Stimulated activated CD4-positive, alpha-beta T cell treated with anti-CD3 and anti-CD28 coated beads, TNF-alpha, amount 100 ng/mL, for 4 hours (primary cell): ENCODE measurements at regions not wholly inside any gene's neighbourhood (a gene's known extent, or its start where the extent isn't known, plus 50 kb on each side); places are given as distances from the start of the nearest gene placed in this dataset.

Experiments used
- DNase-seq, 3 experiments: peaks; one replicate each; pipeline ENCODE4 v3.0.0-alpha.2; 2020; ENCODE audit warnings: low read depth in 3 of 3

DNA sequence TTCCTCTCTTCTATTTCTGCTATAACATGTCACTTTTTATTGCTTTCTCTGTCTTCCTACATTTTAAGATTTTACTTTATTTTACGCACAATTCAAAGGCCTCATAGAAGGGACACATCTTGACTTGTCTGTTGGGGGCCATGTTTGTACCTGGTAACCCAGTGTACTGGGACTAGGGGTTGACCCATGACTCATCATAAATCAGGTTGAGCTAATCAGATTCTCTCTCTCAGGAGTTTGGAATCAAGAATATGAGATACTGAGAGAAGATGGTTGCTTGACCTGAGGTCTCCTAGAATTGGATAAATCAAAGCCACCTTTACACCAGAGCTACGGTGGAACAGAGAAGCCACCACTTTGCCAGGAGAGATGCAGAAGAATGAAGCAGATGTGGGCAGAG is 153.0 kb downstream of the UXS1 start:
- DNase-seq, result no peak

DNA sequence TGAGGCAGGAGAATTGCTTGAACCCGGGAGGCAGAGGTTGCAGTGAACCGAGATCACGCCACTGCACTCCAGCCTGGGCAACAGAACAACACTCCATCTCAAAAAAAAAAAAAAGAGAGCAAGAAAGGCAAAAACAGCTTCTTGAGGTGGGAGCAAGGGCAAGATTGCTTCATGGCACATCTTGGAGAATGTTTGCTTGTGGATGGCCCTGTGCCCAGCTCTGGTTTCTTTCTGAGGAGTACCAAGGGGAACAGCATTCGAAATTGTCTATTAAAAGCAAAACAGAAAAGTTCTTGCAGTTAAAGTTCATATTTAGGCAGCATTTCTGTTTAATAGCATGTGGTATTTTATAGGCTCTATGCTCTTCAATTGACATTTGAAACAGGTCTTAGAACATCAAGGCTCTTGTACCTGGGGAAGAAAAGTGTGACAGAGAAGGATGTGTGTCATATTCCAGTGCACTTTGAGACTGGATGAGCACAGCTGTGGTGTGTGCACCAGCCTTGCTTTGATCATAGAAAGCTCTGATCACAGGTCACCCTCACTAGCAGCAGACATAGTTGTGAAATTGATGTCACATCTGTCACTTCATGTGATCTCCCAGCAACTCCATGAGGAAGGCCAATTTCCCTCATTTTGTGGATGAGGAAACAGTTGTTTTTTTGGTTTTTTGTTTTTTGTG is 154.3 kb downstream of the UXS1 start:
- no peak for DNase-seq

DNA sequence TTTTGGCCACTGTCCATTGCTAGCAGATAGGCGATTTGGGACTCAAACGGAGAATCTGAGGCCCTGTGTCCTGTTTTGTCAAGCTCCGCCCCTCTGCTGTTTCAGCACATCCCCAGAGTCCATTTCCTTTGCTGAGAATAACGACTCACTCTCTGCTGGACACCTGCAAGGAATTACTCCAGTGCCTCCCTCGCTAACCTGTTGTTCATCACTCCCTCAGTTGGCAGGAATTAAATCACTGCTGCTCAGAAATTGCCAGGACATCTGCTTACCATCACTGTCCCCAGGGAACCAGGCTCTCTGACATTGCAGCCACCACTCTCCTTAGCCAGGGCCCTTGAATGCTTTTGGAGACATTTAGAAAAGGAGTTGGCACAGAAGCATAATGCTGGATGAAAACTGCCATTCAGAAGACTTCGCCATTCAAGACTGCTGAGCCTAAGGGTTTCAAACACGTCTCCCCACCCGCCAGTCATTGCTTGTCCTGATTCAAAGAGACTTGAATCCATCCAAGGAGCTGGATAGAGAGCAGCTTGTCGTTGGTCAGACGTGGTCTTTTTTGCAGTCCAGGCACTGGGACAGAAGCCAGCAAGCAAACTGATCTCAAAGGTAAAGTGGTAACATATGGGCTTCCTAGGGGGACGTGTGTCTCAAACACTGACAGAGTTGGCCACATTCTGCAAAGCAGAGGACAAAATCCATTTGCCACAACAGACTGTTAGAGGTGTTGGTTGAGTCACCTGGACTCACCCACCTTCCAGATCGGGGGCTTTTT is 155.3 kb downstream of the UXS1 start:
- no peak for DNase-seq

DNA sequence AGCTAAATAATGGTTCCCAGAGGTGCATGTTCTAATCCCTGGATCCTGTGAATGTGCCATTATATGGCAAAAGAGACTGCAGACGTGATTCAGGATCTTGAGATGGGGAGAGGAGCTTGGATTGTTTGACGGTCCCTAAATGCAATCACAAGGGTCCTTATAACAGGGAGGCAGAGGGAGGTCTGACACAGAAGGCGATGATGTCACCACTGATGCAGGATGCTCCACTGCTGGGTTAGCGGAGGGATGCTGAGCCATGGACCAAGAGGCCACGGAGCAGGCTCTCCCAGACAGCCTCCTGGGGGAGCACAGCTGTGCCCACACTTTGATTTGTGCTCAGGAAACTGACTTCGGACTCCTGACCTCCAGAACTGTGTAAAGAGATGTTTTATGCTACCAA is 156.2 kb downstream of the UXS1 start:
- no peak for DNase-seq

DNA sequence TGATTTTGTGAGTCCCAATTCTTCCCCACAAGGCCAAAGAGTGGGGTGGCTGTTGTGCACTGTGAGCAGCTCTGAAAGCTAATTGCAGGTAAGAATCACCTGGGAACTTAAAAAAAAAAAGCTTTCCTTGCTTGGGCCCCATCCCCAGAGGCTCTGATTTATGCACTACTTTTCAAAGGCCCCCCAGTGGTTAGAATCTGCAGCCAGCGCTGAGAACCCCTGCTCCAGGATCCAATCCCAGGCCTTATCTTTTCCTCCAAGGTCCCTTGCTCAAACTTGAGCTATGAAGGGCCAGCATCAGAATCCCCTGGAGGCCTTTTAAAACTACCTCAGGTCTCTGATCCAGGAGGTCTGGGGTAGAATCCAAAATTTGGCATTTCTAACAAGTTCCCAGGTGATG is 156.8 kb downstream of the UXS1 start:
- DNase-seq, result no peak

DNA sequence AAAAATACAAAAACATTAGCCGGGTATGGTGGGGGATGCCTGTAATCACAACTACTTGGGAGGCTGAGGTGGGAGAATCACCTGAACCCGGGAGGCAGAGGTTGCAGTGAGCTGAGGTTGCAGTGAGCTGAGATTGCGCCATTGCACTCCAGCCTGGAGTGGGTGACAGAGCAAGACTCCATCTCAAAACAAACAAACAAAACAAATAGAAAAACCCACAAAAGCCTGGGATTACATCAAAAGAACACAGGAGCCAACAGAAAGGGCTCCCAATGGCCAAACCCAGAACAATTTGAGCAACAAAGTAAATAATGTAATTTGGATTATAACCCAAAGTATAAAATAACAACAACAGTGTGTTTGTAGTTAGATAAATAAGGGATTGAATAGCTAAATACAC is 159.8 kb downstream of the UXS1 start:
- no peak for DNase-seq

DNA sequence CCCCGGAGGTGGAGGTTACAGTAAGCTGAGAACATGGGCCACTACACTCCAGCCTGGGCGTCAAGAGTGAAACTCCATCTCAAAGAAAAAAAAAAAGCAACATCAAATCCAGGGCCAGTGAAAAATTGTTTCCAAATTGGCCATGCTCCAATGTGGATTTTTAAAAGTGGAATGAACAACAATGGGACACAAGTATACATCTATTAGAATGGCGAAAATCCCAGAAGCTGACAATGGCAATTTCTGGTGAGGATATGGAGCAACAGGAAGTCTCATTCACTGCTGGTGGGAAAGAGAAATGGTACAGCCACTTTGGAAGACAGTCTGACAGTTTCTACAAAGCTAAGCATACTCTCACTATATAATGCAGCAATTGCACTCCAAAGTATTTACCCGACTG is 161.4 kb downstream of the UXS1 start:
- DNase-seq, result no peak

DNA sequence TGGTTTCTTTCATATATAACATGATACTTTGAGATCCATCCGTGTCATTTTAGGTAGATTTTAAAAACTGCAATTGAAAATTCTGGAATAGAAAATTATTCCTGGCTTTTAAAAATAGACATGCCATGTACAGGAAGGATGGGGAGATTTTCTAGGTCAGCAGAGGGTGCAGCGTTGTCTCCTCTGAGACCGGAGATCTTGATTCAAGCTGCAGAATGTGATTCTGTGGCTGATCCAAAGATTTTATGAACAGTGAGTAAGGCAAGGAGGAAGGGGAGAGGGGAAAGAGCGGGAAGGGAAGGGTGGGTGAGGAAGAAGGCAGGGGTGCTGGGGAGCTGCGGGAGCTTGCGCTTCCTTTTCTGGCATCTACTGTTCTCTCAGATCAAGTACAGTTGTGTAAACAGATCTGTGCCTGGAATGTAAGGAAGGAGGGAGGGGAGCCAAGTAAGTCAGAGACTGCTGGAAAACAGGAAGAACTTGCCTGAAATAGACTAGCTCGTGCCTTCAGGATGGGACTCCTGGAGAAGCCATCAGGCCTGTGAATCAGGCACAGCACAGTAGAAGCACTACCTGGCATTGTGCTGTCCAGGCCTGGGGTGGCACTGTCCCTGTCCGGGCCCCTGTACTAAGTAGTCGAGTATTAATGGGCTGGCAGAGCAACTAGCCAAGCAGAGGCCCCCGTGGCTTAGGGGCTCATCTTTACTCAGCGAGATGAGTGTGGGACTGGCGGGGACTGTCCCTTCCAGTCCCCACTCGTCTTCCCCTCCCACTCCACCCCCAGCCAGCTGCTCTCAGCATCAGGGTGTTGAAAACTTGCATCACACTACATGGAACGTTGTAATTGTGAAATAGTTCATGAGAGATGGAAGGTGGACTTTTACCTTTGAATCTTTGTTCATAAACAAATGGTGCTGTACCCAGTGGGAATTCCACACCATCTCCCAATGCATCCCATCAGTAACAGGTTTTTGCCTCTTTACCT is 163.5 kb downstream of the UXS1 start:
- DNase-seq, result peak in 2 of 3 experiments; percentile 7

DNA sequence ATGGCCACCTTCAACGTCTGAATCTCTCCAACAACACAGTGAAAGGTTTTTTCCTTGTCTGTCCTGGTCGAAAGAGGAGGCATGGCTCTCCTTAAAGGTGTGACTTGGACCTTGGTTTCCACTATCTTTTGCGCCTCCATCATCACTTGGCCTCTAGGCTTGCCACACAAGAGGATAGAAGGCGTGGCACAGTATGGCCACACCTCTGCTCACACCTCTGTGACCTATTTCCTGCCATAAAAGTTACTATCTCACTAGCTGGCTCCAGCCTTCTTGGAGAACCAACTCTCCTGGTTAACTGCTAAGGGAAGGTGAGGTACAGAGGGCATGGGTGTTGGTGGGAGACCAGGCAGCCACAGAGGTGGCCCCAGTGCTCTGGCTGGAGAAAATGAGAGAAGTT is 165.9 kb downstream of the UXS1 start:
- DNase-seq, result no peak

DNA sequence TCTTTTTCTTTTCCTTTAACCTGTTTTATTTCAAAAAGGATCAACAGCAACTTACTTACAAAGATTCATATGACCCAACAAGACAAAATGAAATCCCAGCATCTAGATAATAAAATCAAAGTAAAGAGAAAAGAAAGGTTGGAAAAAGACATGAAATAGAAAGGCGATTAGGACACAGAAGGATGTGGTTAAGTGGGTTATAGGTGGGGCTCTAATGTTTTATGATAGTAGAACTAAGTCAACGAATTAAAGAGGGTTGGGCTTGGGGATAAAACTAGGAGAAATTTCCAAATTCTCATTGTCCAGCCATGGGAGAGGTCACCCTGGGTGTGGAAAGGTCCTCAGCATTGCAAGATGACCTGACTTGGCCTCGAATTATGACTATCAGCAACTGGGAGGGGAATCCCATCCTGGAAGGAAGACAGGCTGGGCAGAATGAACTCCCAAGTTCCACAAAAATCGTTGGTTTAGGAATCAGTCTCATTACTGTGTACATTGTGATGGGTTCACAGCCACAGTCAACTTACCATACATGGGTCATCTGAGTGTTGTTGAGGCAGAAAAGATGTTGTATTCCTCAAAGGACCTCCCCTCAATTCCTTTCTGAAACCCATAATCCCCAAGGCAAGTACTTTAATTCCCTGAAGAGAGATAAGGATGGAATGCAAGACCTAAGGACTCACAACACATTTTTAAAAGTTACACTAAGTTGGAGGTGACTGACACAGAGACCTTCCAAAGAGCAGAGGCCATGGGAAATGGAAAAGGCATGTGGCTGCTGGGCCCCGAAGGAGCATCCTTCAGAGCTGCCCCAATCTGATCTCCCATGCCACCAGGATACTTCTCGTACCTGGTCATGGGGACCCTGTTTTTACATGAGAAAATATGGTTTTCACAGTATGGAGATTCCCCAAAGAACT is 167.6 kb downstream of the UXS1 start:
- no peak for DNase-seq

DNA sequence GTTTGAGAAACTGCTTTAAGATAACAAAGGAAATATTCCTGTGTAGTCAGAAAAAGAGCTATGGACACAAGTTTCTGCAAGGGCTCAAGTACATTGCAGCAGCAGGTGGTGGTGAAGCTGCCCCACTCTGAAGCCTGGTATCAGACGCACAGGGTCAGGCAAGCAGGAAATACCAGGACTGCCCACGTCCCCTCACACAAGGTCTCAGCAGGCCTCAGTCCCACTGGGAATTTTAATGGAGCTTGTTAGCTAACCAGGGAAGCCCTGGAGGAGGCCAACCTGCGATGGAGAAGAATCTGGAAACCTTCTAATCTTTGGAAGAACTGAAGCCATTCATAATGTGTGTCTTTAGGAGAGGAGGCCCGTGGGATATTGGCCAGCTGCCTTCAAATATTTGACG is 168.3 kb downstream of the UXS1 start:
- no peak for DNase-seq

DNA sequence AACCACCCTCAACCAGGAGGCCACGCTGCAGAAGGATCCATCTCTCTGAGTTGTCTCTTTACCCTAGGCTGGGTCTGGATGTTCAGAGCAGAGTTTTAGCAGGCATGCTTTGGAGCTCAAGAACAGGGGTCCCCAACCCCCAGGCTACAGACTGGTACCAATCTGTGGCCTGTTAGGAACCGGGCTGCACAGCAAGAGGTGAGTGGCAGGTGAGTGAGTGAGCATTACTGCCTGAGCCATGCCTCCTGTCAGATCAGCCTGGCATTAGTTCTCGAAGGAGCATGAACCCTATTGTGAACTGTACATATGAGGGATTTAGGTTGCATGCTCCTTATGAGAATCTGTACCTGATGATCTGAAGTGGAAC is 172.5 kb downstream of the UXS1 start:
- no peak for DNase-seq

DNA sequence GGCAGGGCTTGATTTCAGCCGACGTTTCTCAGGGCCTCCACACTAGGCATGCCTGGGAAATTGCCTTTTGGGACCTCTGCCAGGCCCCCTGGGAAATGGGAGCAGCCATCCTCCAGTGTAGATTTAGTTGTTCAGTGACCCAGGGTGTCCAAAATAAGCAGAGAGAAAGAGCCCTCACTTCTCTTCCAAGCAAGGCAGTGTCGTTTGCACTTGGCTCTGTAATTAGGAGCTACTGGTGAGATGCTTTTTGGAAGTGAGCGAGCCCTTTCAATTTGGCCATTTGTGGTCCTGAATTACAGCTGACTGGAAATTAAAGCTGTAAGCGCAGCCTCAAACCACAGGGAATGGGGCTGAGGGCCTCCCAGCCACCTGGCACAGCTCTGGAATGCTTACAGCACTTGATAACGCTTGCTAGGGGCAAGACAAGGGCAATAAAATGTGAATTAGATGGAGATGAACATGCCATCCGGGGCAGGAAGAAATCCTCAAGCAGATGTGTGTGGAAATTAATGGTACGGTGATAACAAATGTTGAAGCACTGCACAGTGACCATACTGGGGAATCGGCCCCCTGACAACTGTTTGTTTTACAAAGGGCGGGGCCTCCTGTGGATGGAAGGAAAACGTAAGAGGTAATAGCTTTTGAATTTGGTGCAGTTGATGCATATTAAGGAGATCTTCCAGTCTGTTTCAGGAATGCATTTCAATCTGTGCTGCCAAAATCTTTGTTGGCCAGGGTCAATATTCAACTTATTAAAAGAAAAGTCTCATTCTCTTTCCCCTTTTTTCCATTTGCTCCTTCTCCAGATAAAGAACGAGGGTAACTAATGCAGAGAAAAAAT is 173.1 kb downstream of the UXS1 start:
- DNase-seq, result no peak

DNA sequence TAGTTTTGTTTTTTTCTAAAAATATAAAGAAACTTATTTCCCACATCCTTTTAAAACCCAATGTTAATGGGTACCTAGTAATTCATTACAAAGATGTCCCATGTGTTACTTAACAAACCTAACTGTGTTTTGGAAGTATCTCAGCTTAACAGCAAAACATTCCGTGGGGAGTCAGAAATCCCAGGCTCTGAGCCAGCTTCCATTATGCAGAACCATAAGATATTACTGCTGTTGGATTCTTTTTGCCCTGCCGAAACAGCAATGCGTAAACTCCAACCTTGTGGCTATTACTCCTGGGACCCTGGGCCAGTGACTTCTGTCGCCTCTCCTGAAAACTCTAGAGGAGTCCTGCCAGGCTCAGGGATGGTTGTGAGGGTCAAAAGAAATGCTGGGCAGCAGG is 174.1 kb downstream of the UXS1 start:
- no peak for DNase-seq

DNA sequence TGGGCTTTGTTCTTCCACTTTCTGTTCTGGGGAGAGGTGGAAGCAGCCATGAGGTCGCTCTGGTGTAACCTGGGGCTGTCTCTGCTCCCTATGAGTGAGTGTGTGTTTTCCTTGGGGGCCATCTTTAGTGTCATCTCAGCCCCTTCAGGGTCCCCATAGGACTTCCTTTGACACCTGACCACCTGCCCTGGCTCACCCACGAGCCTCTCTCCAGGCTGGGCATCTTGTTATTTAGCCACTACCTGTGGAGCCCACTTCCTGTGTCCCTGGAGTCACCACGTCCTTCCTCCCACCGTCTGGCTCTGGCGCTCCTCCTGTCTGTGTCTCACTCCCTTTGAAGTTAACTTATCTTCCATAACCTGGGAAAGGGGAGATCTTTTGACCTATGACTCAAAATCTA is 176.0 kb downstream of the UXS1 start:
- no peak for DNase-seq

DNA sequence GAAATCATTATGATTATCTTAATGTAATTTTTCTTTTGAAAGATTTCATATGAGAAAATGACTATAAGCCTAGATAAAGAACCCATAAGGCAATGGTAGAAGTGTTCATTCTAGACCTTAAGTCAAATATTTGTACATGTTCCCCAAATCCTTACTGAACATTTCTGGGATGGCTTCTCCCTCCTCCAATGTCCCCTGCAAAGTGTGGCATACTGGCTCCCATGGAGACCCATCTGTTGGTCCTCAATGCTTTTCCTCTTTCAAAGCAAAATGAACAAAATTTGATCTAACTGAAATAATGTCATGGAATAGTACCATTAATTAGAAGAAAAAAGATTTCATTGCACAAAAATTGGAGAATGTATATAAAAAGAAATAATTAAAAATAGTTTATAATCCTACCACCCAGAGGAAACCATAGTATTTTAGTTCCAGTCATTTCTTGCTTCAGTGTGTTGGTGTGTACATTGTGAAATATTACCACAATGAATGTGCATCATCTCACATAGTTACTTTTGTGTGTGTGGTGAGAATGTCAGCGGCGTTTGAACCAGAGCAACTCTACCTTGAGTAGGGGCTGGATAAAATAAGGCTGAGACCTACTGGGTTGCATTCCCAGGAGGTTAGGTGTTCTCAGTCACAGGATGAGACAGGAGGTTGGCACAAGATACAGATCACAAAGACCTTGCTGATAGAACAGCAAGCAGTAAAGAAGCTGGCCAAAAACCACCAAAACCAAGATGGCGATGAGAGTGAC is 181.3 kb downstream of the UXS1 start:
- no peak for DNase-seq

DNA sequence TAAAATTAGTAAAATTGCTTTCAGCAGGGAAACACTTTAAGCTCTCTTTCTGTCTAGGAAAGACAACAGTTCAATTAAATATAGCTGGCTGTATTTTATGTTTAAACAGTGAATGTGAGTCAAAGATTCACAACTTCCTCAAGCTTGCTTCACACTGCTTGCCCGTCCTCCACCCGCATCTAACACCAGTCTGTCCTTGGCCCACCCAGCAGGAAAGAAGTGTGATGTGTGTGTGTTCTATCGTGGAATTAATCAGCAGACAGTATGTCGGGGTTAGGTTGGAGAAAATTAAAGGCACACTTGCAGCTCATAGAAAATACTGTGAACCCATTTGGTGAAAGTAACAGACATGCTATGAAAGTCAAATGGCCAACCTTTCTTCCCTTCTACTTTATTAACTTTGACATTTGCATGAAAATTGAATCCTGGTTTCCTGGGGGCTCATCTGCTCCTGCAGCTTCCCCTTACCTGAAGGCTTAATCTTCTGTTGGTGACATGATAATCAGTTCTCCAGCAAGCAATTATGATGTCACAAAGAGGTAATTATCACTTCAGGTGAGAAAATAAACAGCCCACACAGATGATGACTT is 182.0 kb downstream of the UXS1 start:
- DNase-seq, result no peak

DNA sequence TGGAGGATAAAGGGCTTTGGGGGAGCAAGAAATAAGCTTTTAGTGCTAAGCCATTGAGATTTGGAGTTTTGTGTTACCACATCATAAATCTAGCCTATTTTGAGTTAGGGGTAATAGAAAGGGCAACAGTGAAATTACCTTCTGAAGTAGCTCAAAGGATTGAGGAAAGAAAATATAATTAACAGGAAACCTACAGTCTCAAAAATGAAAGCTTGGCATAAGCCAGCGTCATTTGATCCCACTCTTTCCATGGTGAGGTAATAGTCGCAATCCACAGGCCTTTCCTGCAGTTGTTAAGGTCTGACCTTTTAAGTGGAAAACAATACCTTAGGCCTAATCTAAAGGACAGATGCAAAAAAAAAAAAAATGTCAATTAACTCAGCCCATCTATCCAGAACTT is 182.7 kb downstream of the UXS1 start:
- no peak for DNase-seq

DNA sequence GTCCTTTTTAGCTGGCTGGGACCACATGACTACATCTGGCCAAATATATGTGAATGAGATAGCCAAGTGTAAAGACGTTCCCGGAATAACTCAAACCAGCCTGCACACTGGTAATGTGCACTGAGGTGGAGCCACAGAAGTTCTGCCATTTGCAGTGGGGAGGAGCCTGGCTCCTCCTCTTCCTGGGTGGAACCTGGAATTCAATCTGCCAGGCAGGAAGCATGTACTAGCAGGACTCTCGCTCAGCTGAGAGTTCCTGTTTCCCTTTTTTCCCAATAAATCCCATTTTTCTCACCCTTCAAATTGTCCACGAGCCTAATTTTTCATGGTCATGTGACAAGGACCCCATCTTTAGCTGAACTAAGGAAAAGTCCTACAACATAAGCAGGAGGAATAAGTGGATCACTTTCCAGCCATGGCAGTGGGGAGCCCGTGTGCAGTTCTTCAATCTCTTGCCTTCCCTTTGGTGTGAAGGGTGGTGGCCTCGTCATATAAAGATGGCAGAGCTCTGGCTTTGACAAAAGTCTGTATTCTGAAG is 183.2 kb downstream of the UXS1 start:
- DNase-seq, result no peak
